ENCODE measurements at regions not wholly inside any gene's neighbourhood (a gene's known extent, or its start where the extent isn't known, plus 50 kb on each side); places are given as distances from the start of the nearest gene placed in this dataset.

GRCh38 chr4:44984083-44984482 lies 257.7 kb upstream of the GNPDA2 start:
- Mint-ChIP-seq H3K27ac (no peak overlapping the region), H3K9me3 (no peaks in the 10 kb centered on the region), H3K27me3 (ENCODE audit: insufficient read depth) (no peaks in the 10 kb centered on the region), H3K4me1 (peaks cover 1% of the 10 kb centered on the region), H3K4me3 (no peak overlapping the region), H3K36me3 (ENCODE audit: low read depth) (no peaks in the 10 kb centered on the region)
- Histone ChIP-seq H3K4me3 (ENCODE audit: low read length) (no peak overlapping the region), H3K27ac (ENCODE audit: low read depth, low read length) (no peak overlapping the region), H3K4me1 (ENCODE audit: control insufficient read depth, insufficient read depth, low read length) (no peaks in the 10 kb centered on the region), H3K9me3 (ENCODE audit: control insufficient read depth, low read length) (no peaks in the 10 kb centered on the region), H3K36me3 (ENCODE audit: control insufficient read depth, insufficient read depth, low read length) (no peaks in the 10 kb centered on the region), H3K9ac (ENCODE audit: extremely low read depth, low read length, poor library complexity, severe bottlenecking) (no peak overlapping the region), H3K27me3 (ENCODE audit: control insufficient read depth, insufficient read depth, low read length, poor library complexity, severe bottlenecking) (no peaks in the 10 kb centered on the region)
- TF ChIP-seq CTCF (conservative IDR thresholded peaks at IDR 0.05) = no peak
- no peak for DNase-seq

- no peak for DNase-seq
- Mint-ChIP-seq H3K9me3 (no peaks in the 10 kb centered on the region), H3K36me3 (ENCODE audit: low read depth) (no peaks in the 10 kb centered on the region), H3K4me3 (no peak overlapping the region), H3K27ac (no peak overlapping the region), H3K27me3 (ENCODE audit: insufficient read depth) (no peaks in the 10 kb centered on the region), H3K4me1 (peaks cover 1% of the 10 kb centered on the region)
- 89 to 100% methylated on average over 1 to 2 of the region's 2 CpGs for WGBS, 2 experiments (ENCODE audit: insufficient coverage in 1 of 2, insufficient read length in 1 of 2)
- Histone ChIP-seq H3K9me3 (ENCODE audit: control insufficient read depth, low read length) (no peaks in the 10 kb centered on the region), H3K4me1 (ENCODE audit: control insufficient read depth, insufficient read depth, low read length) (no peaks in the 10 kb centered on the region), H3K27me3 (ENCODE audit: control insufficient read depth, insufficient read depth, low read length, poor library complexity, severe bottlenecking) (no peaks in the 10 kb centered on the region), H3K9ac (ENCODE audit: extremely low read depth, low read length, poor library complexity, severe bottlenecking) (no peak overlapping the region), H3K36me3 (ENCODE audit: control insufficient read depth, insufficient read depth, low read length) (no peaks in the 10 kb centered on the region), H3K4me3 (ENCODE audit: low read length) (no peak overlapping the region), H3K27ac (ENCODE audit: low read depth, low read length) (no peak overlapping the region)
- TF ChIP-seq CTCF (conservative IDR thresholded peaks at IDR 0.05) = no peak
These were observed 256.7 kb upstream of the GNPDA2 start for GRCh38 chr4:44983083-44983482.

- no peaks in the 10 kb centered on the region for H3K9me3 ChIP-seq (ENCODE audit: control insufficient read depth, low read length)
- DNase-seq = no peak
- Mint-ChIP-seq H3K36me3 (ENCODE audit: low read depth) (no peaks in the 10 kb centered on the region), H3K4me1 (peaks cover 1% of the 10 kb centered on the region), H3K27ac (no peak overlapping the region), H3K27me3 (ENCODE audit: insufficient read depth) (no peaks in the 10 kb centered on the region), H3K4me3 (no peak overlapping the region), H3K9me3 (peaks cover 2% of the 10 kb centered on the region)
- no peak overlapping the region for H3K9ac ChIP-seq (ENCODE audit: extremely low read depth, low read length, poor library complexity, severe bottlenecking)
- no peaks in the 10 kb centered on the region for H3K4me1 ChIP-seq (ENCODE audit: control insufficient read depth, insufficient read depth, low read length)
- TF ChIP-seq CTCF (conservative IDR thresholded peaks at IDR 0.05) = no peak
- H3K36me3 ChIP-seq (ENCODE audit: control insufficient read depth, insufficient read depth, low read length) = no peaks in the 10 kb centered on the region
- H3K27me3 ChIP-seq (ENCODE audit: control insufficient read depth, insufficient read depth, low read length, poor library complexity, severe bottlenecking) = no peaks in the 10 kb centered on the region
- no peak overlapping the region for H3K4me3 ChIP-seq (ENCODE audit: low read length)
- WGBS, 2 experiments (ENCODE audit: insufficient coverage in 1 of 2, insufficient read length in 1 of 2) = 86% methylated on average over 1 of the region's 1 CpG; no CpG with 5 or more reads in 1 of the 2 experiments
- H3K27ac ChIP-seq (ENCODE audit: low read depth, low read length) = no peak overlapping the region
These were observed 251.7 kb upstream of the GNPDA2 start for GRCh38 chr4:44978020-44978419.

All from endodermal cell (in vitro differentiated cells).